Panc1 (cell line): ENCODE measurements at regions not wholly inside any gene's neighbourhood (a gene's known extent, or its start where the extent isn't known, plus 50 kb on each side); places are given as distances from the start of the nearest gene placed in this dataset.

Experiments used
- CTCF ChIP-seq: fragments of 450-650 bp; IDR thresholded peaks from 2 replicates; pipeline ENCODE4 v1.5.1; 2017; ENCODE audit warnings: mild to moderate bottlenecking
- POLR2AphosphoS5 ChIP-seq: IDR thresholded peaks from 2 replicates; pipeline ENCODE4 v1.6.1; 2012; ENCODE audit warnings: mild to moderate bottlenecking, low read depth, low read length, moderate library complexity
- REST ChIP-seq, 2 experiments: IDR thresholded peaks; 2 replicates each; pipeline ENCODE4 v1.6.1; 2011 to 2012; ENCODE audit warnings: low read depth in 2 of 2, control low read depth in 1 of 2, low read length in 1 of 2, mild to moderate bottlenecking in 1 of 2, moderate library complexity in 1 of 2; ENCODE audit not compliant: insufficient read depth in 1 of 2
- SIN3A ChIP-seq: IDR thresholded peaks from 2 replicates; pipeline ENCODE4 v1.6.1; 2012; ENCODE audit warnings: low read depth, mild to moderate bottlenecking, low read length, moderate library complexity, borderline replicate concordance; ENCODE audit not compliant: insufficient read depth

GRCh38 chr14:53468876-53469275, 315.8 kb upstream of the DDHD1 start:
- TF ChIP-seq POLR2AphosphoS5 = no peak
- no peak for TF ChIP-seq REST (IDR thresholded peaks at IDR 0.05; ENCODE audit: insufficient read depth in 1 of 2, low read depth in 2 of 2, low read length in 1 of 2)
- TF ChIP-seq CTCF = no peak
- TF ChIP-seq SIN3A = no peak
